Psoas muscle (tissue), 7 donors: ENCODE measurements at regions not wholly inside any gene's neighbourhood (a gene's known extent, or its start where the extent isn't known, plus 50 kb on each side); places are given as distances from the start of the nearest gene placed in this dataset.

Experiments used
- ATAC-seq, 4 donors: fragments of 200-7000 bp; cut with Tn5 transposase; one replicate each; pipeline ENCODE4 v1.9.1; 2020; ENCODE audit warnings: moderate library complexity in 3 of 4, mild to moderate bottlenecking in 2 of 4
- DNase-seq, 2 donors: peaks; one replicate each; pipeline ENCODE4 v3.0.0-alpha.2; 2020
- H3K27ac ChIP-seq: fragments of 200-600 bp; one replicate; pipeline ENCODE4 v1.8.0; 2022
- H3K27me3 ChIP-seq, 3 donors: fragments of 200-600 bp in 1 of 3; one replicate each; pipeline versions ENCODE4 v1.6.1 to v1.8.0; 2013 to 2022; ENCODE audit warnings: low read length in 2 of 3, mild to moderate bottlenecking in 2 of 3, moderate library complexity in 1 of 3; ENCODE audit not compliant: insufficient read depth in 3 of 3
- H3K36me3 ChIP-seq, 2 donors: fragments of 200-600 bp in 1 of 2; one replicate each; pipeline versions ENCODE4 v1.6.1 to v1.8.0; 2013 to 2022; ENCODE audit warnings: low read depth in 1 of 2, mild to moderate bottlenecking in 1 of 2, moderate library complexity in 1 of 2; ENCODE audit not compliant: insufficient read depth in 1 of 2
- H3K4me1 ChIP-seq: fragments of 200-600 bp; one replicate; pipeline ENCODE4 v1.8.0; 2022
- H3K4me3 ChIP-seq: fragments of 200-600 bp; one replicate; pipeline ENCODE4 v1.8.0; 2022; ENCODE audit warnings: mild to moderate bottlenecking
- H3K9me3 ChIP-seq: fragments of 200-600 bp; one replicate; pipeline ENCODE4 v1.8.0; 2022
- CTCF ChIP-seq: fragments of 200-600 bp; IDR thresholded peaks from one replicate; pipeline ENCODE4 v1.8.0; 2022; ENCODE audit warnings: antibody characterized with exemption
- WGBS, 3 donors: extraction: QIAGEN DNeasy Blood & Tissue Kit; methylation state at CpG; one replicate each; pipeline versions ENCODE4 v1.1.6 to v1.1.7; 2013; 5-methylcytosine and 5-hydroxymethylcytosine counted together
- intact Hi-C, 2 donors: fragments of 100-400 bp; cut with DNase I; formaldehyde crosslinking; loops; one replicate each; pipeline versions ENCODE4 v1.11.0 to v1.14.2; 2022
- donor health status: healthy with polysubstance abuse.
- donor health status: DM: no; HTN: no; CAD: no; lungs with moderate emphysema.
- donor health status: Bipolar disorder and iron deficiency.
- donor health status: healthy.
- donor health status: DM: yes; HTN: yes; CAD: no.
- donor health status: DM: no; HTN: no; CAD: no.
- donor health status: DM: yes; HTN: yes; CAD: no.

GRCh38 chr13:44309794-44310757 is 63.5 kb upstream of the SERP2 start:
- intact Hi-C loops: loop anchor here (5.0 to 10.0 kb wide), 3 partner anchors 113 to 125 kb away; no protein-coding TSS in a partner anchor
- DNase-seq: peak; percentile 53 to 78
- H3K27ac ChIP-seq: peak overlapping the region; percentile 87
- H3K4me3 ChIP-seq: peak overlapping the region; percentile 40
- no peaks in the 10 kb centered on the region for H3K27me3 ChIP-seq
- peaks cover 15% of the 10 kb centered on the region for H3K4me1 ChIP-seq
- TF ChIP-seq CTCF: no peak
- no peaks in the 10 kb centered on the region for H3K9me3 ChIP-seq
- WGBS, 3 donors: 23 to 31% (median 25%) methylated on average over 15 of the region's 15 CpGs
- no peaks in the 10 kb centered on the region for H3K36me3 ChIP-seq
- ATAC-seq: peak; percentile 91 to 96 (median 92)

GRCh38 chr13:44311011-44311780 is 62.4 kb upstream of the SERP2 start:
- peak; percentile 49 to 73 (median 64) for ATAC-seq
- intact Hi-C loops: loop anchor here in 1 of 2 donors (5.0 kb wide), 2 partner anchors 114 to 121 kb away; no protein-coding TSS in a partner anchor

GRCh38 chr13:44312131-44312530 is 61.5 kb upstream of the SERP2 start:
- ATAC-seq (no peak), DNase-seq (no peak)
- no peak for TF ChIP-seq CTCF
- intact Hi-C loops: loop anchor here in 1 of 2 donors (5.0 kb wide), 2 partner anchors 115 to 120 kb away; no protein-coding TSS in a partner anchor
- no peak overlapping the region for H3K4me3 ChIP-seq
- H3K4me1 ChIP-seq: peaks cover 11% of the 10 kb centered on the region
- no peaks in the 10 kb centered on the region for H3K36me3 ChIP-seq
- no peaks in the 10 kb centered on the region for H3K9me3 ChIP-seq
- no peaks in the 10 kb centered on the region for H3K27me3 ChIP-seq
- 79 to 90% (median 87%) methylated on average over 3 of the region's 3 CpGs for WGBS, 3 donors
- no peak overlapping the region for H3K27ac ChIP-seq

More at GRCh38 chr13:44311011-44311780, 62.4 kb upstream of the SERP2 start:
- Histone ChIP-seq H3K36me3 (no peaks in the 10 kb centered on the region), H3K27me3 (no peaks in the 10 kb centered on the region), H3K27ac (peak overlapping the region; percentile 87), H3K9me3 (no peaks in the 10 kb centered on the region), H3K4me1 (peaks cover 11% of the 10 kb centered on the region), H3K4me3 (no peak overlapping the region)
- WGBS, 3 donors: 46 to 61% (median 55%) methylated on average over 8 of the region's 8 CpGs
- DNase-seq: peak in 1 of 2 donors; percentile 39
- TF ChIP-seq CTCF: no peak

- ATAC-seq (no peak), DNase-seq (no peak)
- 75 to 81% (median 80%) methylated on average over 2 of the region's 2 CpGs for WGBS, 3 donors
- no peaks in the 10 kb centered on the region for H3K27me3 ChIP-seq
- H3K9me3 ChIP-seq: no peaks in the 10 kb centered on the region
- no peak overlapping the region for H3K27ac ChIP-seq
- H3K36me3 ChIP-seq: no peaks in the 10 kb centered on the region
- peaks cover 17% of the 10 kb centered on the region for H3K4me1 ChIP-seq
- H3K4me3 ChIP-seq: no peak overlapping the region
- intact Hi-C loops: loop anchor here in 1 of 2 donors (5.0 kb wide), 2 partner anchors 116 to 119 kb away; no protein-coding TSS in a partner anchor
- TF ChIP-seq CTCF: no peak
Measured at GRCh38 chr13:44312834-44313551, 60.6 kb upstream of the SERP2 start.
